ENCODE measurements at regions not wholly inside any gene's neighbourhood (a gene's known extent, or its start where the extent isn't known, plus 50 kb on each side); places are given as distances from the start of the nearest gene placed in this dataset.
"Not testable (repeated sequence)": the region's sequence is repeated elsewhere in the genome, so short reads cannot be mapped to it uniquely, and the experiment has no call there.

- DNase-seq (ENCODE audit: low spot score): no peak
Observed at GRCh38 chr15:81828135-81828534, 217.7 kb downstream of the MEX3B start.

GRCh38 chr15:81825136-81825535, 220.7 kb downstream of the MEX3B start:
- no peak for DNase-seq (ENCODE audit: low spot score)

GRCh38 chr15:81822587-81822986, 223.2 kb downstream of the MEX3B start:
- not testable (repeated sequence) for DNase-seq (ENCODE audit: low spot score)

GRCh38 chr15:81819924-81820635, 225.7 kb downstream of the MEX3B start:
- no peak for DNase-seq (ENCODE audit: low spot score)

GRCh38 chr15:81814882-81815455, 230.8 kb downstream of the MEX3B start:
- no peak for DNase-seq (ENCODE audit: low spot score)

- DNase-seq (ENCODE audit: low spot score): no peak
Observed at GRCh38 chr15:81813215-81813614, 232.6 kb downstream of the MEX3B start.

GRCh38 chr15:81812456-81812855, 233.4 kb downstream of the MEX3B start:
- DNase-seq (ENCODE audit: low spot score): no peak

GRCh38 chr15:81811736-81812135, 234.1 kb downstream of the MEX3B start:
- DNase-seq (ENCODE audit: low spot score): no peak

- peak; percentile 27 for DNase-seq (ENCODE audit: low spot score)
Observed at GRCh38 chr15:81809543-81809942, 236.3 kb downstream of the MEX3B start.

GRCh38 chr15:81807806-81808205, 238.0 kb downstream of the MEX3B start:
- no peak for DNase-seq (ENCODE audit: low spot score)

GRCh38 chr15:81807186-81807585, 238.6 kb downstream of the MEX3B start:
- no peak for DNase-seq (ENCODE audit: low spot score)

GRCh38 chr15:81795899-81796298, 249.9 kb downstream of the MEX3B start:
- DNase-seq (ENCODE audit: low spot score): no peak

- no peak for DNase-seq (ENCODE audit: low spot score)
Observed at GRCh38 chr15:81792646-81793045, 253.2 kb downstream of the MEX3B start.

- DNase-seq (ENCODE audit: low spot score): not testable (repeated sequence)
Observed at GRCh38 chr15:81791322-81791721, 254.5 kb downstream of the MEX3B start.

GRCh38 chr15:81789403-81789802, 256.4 kb downstream of the MEX3B start:
- no peak for DNase-seq (ENCODE audit: low spot score)

- no peak for DNase-seq (ENCODE audit: low spot score)
Observed at GRCh38 chr15:81786776-81787175, 259.0 kb downstream of the MEX3B start.

- DNase-seq (ENCODE audit: low spot score): no peak
Observed at GRCh38 chr15:81785679-81786078, 260.1 kb downstream of the MEX3B start.

GRCh38 chr15:81785181-81785580, 260.6 kb downstream of the MEX3B start:
- DNase-seq (ENCODE audit: low spot score): no peak

GRCh38 chr15:81784751-81785150, 261.1 kb downstream of the MEX3B start:
- DNase-seq (ENCODE audit: low spot score): no peak

GRCh38 chr15:81783586-81783985, 262.2 kb downstream of the MEX3B start:
- no peak for DNase-seq (ENCODE audit: low spot score)

GRCh38 chr15:81783076-81783475, 262.7 kb downstream of the MEX3B start:
- no peak for DNase-seq (ENCODE audit: low spot score)

GRCh38 chr15:81781395-81781794, 264.4 kb downstream of the MEX3B start:
- DNase-seq (ENCODE audit: low spot score): no peak

- no peak for DNase-seq (ENCODE audit: low spot score)
Observed at GRCh38 chr15:81780966-81781365, 264.9 kb downstream of the MEX3B start.

GRCh38 chr15:81779181-81779580, 266.6 kb downstream of the MEX3B start:
- DNase-seq (ENCODE audit: low spot score): no peak
